Osteocyte (in vitro differentiated cells): ENCODE measurements at regions not wholly inside any gene's neighbourhood (a gene's known extent, or its start where the extent isn't known, plus 50 kb on each side); places are given as distances from the start of the nearest gene placed in this dataset.
"Not testable (repeated sequence)": the region's sequence is repeated elsewhere in the genome, so short reads cannot be mapped to it uniquely, and the experiment has no call there.

Experiments
- DNase-seq: peaks from one replicate; pipeline ENCODE4 v3.0.0; 2021; ENCODE audit warnings: mixed read lengths; ENCODE audit not compliant: unreplicated experiment; ENCODE audit errors: extremely low spot score
- H3K27ac Mint-ChIP-seq: one replicate; pipeline ENCODE4 v1.8.0; 2021; ENCODE audit warnings: mild to moderate bottlenecking, mixed read lengths; ENCODE audit not compliant: unreplicated experiment
- H3K27me3 Mint-ChIP-seq: one replicate; pipeline ENCODE4 v1.8.0; 2021; ENCODE audit warnings: mixed read lengths; ENCODE audit not compliant: unreplicated experiment
- H3K36me3 Mint-ChIP-seq: one replicate; pipeline ENCODE4 v1.8.0; 2021; ENCODE audit warnings: mixed read lengths; ENCODE audit not compliant: unreplicated experiment
- H3K4me1 Mint-ChIP-seq: one replicate; pipeline ENCODE4 v1.8.0; 2021; ENCODE audit warnings: mixed read lengths; ENCODE audit not compliant: unreplicated experiment
- H3K4me3 Mint-ChIP-seq: one replicate; pipeline ENCODE4 v1.8.0; 2021; ENCODE audit warnings: mild to moderate bottlenecking, moderate library complexity, mixed read lengths; ENCODE audit not compliant: unreplicated experiment
- H3K9me3 Mint-ChIP-seq: one replicate; pipeline ENCODE4 v1.8.0; 2021; ENCODE audit warnings: mixed read lengths; ENCODE audit not compliant: unreplicated experiment
- TF ChIP-seq, protein P1 (sequence below): fragments of 200-600 bp; sonication (generic); IDR thresholded peaks from 2 replicates; pipeline ENCODE4 v1.5.0; 2021; ENCODE audit warnings: antibody characterized with exemption, mild to moderate bottlenecking, moderate library complexity

DNA sequence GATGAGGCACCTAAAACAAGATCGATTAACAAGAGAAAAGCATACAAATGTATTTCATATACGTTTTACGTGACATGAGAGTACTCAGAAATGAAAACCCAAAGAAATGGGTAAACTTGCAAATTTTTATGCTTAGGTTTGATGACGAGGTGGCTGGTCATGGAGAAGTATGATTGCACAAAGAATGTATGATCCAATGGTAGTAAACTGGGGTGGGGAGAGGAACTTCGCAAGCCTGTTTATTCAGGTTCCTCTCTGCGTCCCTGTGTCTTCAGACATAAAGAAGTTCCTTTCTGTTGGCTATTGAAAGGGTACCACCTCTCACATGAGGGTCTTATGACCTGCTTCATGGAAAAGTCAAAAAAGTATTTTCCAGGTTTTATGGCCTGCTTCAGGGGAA lies 309.2 kb downstream of the BCOR start:
- TF ChIP-seq, protein P1, sequence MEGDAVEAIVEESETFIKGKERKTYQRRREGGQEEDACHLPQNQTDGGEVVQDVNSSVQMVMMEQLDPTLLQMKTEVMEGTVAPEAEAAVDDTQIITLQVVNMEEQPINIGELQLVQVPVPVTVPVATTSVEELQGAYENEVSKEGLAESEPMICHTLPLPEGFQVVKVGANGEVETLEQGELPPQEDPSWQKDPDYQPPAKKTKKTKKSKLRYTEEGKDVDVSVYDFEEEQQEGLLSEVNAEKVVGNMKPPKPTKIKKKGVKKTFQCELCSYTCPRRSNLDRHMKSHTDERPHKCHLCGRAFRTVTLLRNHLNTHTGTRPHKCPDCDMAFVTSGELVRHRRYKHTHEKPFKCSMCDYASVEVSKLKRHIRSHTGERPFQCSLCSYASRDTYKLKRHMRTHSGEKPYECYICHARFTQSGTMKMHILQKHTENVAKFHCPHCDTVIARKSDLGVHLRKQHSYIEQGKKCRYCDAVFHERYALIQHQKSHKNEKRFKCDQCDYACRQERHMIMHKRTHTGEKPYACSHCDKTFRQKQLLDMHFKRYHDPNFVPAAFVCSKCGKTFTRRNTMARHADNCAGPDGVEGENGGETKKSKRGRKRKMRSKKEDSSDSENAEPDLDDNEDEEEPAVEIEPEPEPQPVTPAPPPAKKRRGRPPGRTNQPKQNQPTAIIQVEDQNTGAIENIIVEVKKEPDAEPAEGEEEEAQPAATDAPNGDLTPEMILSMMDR, result no peak
- Mint-ChIP-seq H3K9me3 (peaks cover 4% of the 10 kb centered on the region), H3K4me3 (no peak overlapping the region), H3K36me3 (no peaks in the 10 kb centered on the region), H3K27ac (no peak overlapping the region), H3K27me3 (no peaks in the 10 kb centered on the region), H3K4me1 (no peaks in the 10 kb centered on the region)
- DNase-seq, result no peak

DNA sequence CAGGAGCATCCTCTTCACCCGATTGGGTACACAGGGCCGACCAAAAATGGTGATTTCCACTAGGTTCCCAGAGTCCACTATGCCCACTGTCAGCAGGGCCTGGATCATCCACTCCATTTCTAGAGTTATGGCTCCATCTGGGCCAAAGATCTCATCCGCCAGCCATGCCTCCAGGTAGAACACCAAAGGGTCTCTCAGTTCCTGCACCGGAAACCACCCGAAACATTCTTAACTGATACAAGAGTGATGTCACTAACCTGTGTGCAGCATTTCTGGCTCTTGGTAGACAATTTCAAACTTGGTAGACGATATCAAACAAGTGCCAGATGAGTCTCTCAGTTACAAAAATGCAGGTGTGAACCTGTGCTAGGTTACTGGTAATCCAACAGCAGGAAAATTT lies 306.1 kb downstream of the BCOR start:
- H3K9me3 Mint-ChIP-seq, result peaks cover 4% of the 10 kb centered on the region
- no peak overlapping the region for H3K27ac Mint-ChIP-seq
- H3K4me3 Mint-ChIP-seq, result no peak overlapping the region
- H3K36me3 Mint-ChIP-seq, result no peaks in the 10 kb centered on the region
- H3K27me3 Mint-ChIP-seq, result no peaks in the 10 kb centered on the region
- no peaks in the 10 kb centered on the region for H3K4me1 Mint-ChIP-seq
- TF ChIP-seq, protein P1, result no peak
- DNase-seq, result no peak

DNA sequence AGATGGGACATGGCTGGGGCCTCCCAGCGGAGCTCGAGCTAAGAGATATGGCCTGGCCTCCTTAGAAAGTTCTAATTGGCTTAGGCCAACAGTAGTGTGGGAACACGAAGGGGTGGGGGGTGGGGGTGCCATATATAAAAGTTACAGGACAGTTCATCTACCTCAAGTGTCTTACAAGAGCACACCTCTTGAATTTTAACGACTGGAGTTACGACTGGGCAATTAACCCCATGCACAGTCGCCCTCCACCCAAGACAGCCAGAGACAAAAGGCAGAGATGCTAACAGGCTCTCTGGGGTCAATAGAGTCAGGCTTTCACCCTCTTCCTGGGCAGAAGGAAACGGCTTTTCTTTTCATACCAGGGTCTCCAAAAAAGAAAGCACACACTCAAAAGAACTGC lies 302.2 kb downstream of the BCOR start:
- DNase-seq, result no peak
- Mint-ChIP-seq H3K9me3 (peaks cover 4% of the 10 kb centered on the region), H3K27ac (no peak overlapping the region), H3K36me3 (no peaks in the 10 kb centered on the region), H3K4me3 (no peak overlapping the region), H3K27me3 (no peaks in the 10 kb centered on the region), H3K4me1 (no peaks in the 10 kb centered on the region)
- TF ChIP-seq, protein P1, result no peak

DNA sequence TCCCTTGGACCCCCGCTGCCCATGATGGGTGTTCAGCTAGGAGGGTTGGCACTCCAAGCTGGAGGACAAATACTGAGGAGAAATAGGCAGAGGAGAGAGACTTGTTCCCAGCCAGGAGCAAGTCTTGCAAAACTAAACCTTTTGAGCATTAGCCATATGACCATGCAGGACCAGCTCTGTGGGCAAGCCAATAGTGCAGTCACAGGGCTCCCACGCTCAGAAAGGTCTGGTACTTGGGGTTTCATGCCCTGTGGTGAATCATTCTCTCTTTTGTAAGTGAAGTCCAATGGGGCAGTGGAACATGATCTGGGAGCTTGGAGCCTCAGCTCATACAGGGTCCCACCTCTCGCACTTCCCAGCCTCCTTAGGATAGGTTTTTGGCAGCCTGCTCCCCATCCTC lies 300.9 kb downstream of the BCOR start:
- no peaks in the 10 kb centered on the region for H3K4me1 Mint-ChIP-seq
- TF ChIP-seq, protein P1, result no peak
- no peak overlapping the region for H3K4me3 Mint-ChIP-seq
- H3K36me3 Mint-ChIP-seq, result no peaks in the 10 kb centered on the region
- H3K9me3 Mint-ChIP-seq, result no peaks in the 10 kb centered on the region
- DNase-seq, result no peak
- H3K27me3 Mint-ChIP-seq, result no peaks in the 10 kb centered on the region
- H3K27ac Mint-ChIP-seq, result no peak overlapping the region

DNA sequence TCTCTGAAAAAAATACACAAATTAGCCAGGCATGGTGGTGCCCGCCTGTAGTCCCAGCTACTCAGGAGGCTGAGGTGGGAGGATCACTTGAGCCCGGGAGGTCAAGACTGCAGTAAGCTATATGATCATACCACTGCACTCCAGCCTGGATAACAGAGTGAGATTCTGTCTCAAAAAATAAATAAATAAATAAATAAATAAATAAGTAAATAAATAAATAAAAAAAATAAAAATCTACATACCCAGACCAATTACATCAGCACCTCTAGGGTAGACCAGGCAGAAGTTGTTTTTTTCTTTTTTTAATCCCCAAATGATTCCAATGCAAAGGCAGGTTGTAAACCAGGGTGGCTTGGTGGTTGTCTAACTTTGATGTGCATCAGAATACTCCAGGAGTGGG lies 299.3 kb downstream of the BCOR start:
- H3K27ac Mint-ChIP-seq, H3K27me3 Mint-ChIP-seq, H3K36me3 Mint-ChIP-seq, H3K9me3 Mint-ChIP-seq, H3K4me3 Mint-ChIP-seq, DNase-seq, H3K4me1 Mint-ChIP-seq: not testable (repeated sequence)

DNA sequence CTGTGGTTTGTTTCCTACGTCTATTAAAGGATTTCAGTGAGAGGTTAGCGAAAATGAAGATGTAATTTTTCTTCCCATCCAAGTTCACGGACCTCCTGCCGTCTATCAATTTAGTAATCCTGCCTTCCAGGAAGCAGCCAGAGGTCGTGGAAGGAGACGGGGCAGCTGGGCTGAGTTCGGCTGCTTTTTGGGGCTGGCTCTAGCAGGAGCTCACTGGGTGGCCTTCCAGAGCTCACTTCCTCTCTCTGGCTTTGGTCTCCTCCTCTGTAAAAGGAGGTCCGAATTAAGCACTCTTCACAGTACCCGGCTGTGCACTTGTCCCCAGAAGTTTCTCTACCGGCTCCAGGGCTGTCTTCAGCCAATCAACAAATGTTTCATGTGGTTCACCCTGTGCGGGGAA lies 295.4 kb downstream of the BCOR start:
- H3K27me3 Mint-ChIP-seq, result no peaks in the 10 kb centered on the region
- no peak overlapping the region for H3K27ac Mint-ChIP-seq
- H3K4me1 Mint-ChIP-seq, result peaks cover 6% of the 10 kb centered on the region
- no peaks in the 10 kb centered on the region for H3K9me3 Mint-ChIP-seq
- DNase-seq, result no peak
- H3K36me3 Mint-ChIP-seq, result no peaks in the 10 kb centered on the region
- no peak overlapping the region for H3K4me3 Mint-ChIP-seq
- TF ChIP-seq, protein P1, result no peak
